Lung microvascular endothelial cell (primary cell): ENCODE measurements at regions not wholly inside any gene's neighbourhood (a gene's known extent, or its start where the extent isn't known, plus 50 kb on each side); places are given as distances from the start of the nearest gene placed in this dataset.
"Not testable (repeated sequence)": the region's sequence is repeated elsewhere in the genome, so short reads cannot be mapped to it uniquely, and the experiment has no call there.

Experiments used
- DNase-seq, 2 donors: peaks; one replicate each; pipeline versions ENCODE4 v3.0.0 to v3.0.0-alpha.2; 2010; ENCODE audit warnings: low read depth in 2 of 2

DNA sequence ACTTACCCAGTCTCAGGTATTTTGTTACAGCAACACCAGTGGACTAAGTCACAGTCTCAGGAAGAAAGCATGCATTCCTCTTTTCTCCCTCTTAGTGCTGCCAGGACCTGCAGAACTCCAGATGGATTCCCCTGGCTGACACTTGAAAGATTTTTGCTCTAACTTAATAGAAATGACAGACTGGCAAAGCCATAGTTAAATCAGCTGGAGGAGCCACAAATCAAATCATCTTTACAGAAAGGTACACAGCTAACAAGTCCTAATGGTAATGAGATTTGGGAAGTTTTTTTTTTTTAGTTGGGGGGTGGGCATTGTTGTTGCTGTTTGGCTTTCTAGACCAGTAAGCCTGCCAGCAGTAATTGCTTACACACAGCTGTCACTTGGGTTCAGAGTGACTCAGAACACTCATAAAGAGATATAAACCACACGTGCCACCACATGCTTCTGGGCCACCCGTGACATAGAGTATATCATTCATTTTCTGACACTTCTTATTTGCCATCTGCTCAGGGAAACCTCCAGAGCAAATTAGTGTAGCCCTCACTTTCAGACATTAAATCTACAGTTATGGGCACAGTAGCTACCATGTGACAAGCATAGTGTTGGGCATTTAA, 72.4 kb downstream of the FH start:
- DNase-seq: peak in 1 of 2 donors; percentile 16

DNA sequence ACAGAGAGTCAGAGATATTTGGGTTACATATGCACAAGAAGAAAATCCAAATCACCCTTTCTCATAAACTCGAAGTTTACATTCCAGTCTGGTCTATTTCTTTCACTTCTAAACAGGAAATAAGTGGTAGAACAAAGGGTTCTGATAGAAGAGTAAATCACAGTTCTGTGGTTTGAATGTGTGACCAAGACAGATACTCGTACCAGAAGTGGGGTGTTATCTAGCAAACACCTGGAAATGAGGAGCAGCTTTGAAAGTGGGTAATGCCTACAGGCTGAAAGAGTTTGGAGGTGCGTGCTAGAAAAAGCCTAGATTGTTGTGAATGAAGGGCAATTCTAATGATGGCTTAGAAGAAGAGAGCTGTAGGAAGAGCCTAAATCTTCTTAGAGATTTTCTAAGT, 74.7 kb downstream of the FH start:
- no peak for DNase-seq

DNA sequence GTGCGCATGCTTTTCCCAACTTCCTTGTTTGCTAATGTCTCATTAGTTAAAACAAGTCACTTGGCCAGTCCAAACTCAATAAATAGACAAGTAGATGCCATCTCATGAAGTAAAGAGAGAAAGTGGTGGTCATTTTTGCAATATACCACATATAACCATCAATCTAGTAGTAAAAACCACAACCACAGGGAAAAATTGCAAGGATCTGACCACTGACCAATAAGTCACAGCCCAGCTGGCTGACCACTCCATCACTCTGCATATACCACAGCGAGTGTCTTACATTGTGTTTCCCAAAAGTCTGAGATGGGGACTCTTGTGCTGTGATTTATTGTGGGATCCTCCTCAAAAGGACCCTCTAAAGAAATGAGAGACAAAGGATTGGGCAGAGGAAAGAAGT, 76.0 kb downstream of the FH start:
- no peak for DNase-seq

DNA sequence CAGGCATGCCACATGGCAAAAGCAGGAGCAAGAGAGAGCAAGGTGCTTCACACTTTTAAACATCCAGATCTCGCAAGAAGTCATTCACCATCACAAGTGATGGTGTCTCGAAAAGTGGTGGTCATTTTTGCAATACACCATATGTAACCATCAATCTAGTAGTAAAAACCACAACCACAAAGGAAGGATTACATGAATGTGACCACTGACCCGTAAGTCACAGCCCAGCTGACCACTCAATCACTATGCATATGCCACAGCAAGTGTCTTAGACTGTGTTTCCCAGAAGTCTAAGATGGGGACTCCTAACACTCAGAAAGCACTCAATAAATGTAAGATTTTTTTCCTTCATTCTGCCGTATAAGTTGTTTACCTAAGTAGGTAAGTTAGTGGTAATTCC, 76.9 kb downstream of the FH start:
- no peak for DNase-seq

DNA sequence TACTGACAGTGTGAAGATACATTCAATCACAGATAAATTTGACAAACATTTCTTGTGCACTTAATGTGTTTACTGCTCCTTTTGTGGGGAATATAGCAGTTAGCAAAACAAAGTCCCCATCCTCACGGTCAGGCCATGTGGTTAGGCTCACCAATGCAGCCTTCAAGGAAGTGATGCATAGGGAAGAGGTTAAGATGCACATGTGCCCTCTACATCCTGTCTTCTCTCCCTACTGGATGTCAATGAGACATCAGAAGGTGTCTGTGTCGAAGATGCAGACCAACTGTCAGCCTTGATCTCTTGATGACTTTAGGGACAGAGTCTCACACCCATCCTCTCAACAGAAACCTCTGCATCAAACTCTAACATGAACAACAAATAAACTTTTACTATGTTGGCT, 78.7 kb downstream of the FH start:
- DNase-seq: peak in 1 of 2 donors; percentile 42

DNA sequence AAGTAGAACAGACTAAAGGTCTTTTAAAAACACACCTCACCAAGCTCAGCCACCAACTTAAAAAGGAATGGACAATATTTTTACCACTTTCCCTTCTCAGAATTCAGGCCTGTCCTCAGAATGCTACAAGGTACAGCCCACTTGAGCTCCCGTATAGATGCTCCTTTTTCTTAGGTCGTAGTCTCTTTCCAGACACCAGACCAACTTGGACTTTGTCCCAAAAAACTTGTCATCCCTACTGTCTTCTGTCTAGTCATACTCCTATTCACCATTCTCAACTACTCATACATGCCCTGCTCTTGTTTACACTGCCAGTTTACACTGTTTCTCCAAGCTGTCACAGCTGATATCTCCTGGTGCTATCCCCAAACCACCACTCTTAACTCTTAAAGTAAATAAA, 80.9 kb downstream of the FH start:
- not testable (repeated sequence) for DNase-seq

DNA sequence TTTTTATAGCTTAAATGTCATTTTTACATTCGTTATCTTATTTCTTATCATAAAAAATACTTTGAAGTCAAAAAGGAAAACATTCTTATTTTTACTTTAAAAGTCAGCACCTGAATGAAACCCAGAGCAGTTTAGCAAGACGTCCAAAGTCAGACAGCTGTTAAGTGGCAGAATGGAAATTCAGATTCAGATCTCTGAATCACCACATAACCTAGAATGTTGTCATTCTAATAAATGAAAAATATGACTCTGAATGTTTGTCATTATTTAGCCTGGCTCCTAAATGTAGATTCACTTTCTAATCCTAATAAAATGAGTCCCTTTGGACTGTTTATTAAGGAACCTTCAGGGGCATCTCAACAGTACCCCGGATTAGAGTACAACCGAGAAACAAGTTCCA, 75.2 kb upstream of the RGS7 start:
- no peak for DNase-seq

DNA sequence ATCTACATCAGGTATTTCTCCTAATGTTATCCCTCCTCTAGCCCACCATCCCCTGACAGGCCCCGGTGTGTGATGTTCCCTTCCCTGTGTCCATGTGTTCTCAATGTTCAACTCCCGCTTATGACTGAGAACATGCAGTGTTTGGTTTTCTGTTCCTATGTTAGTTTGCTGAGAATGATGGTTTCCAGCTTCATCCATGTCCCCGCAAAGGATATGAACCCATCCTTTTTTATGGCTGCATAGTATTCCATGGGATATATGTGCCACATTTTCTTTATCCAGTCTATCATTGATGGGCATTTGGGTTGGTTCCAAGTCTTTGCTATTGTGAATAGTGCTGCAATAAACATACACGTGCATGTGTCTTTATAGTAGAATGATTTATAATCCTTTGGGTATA, 68.1 kb upstream of the RGS7 start:
- DNase-seq: not testable (repeated sequence)

DNA sequence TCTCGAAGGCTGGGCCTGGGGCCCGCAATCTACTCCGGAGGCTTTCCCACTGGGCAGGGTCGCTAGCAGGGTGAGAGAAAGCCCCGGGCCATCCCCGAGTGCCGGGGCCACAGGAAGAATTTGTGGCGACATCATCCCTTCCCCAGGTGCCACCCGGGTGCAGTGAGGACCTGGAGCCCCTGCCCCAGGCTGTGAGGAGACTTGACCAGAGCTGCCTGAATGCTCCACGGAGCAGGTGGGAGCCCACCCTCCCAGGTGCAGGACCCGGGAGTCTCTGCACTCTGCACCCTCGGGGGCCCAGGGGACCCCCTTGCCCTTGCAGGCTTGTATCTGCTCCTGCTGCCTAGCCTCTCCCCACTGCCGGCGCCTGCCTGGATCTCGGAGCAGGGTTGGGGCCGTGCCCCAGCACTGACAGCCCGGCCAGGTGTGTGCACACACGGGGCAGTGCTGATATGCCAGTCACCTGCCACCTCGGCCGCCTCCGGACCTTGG, 67.5 kb upstream of the RGS7 start:
- DNase-seq: no peak

DNA sequence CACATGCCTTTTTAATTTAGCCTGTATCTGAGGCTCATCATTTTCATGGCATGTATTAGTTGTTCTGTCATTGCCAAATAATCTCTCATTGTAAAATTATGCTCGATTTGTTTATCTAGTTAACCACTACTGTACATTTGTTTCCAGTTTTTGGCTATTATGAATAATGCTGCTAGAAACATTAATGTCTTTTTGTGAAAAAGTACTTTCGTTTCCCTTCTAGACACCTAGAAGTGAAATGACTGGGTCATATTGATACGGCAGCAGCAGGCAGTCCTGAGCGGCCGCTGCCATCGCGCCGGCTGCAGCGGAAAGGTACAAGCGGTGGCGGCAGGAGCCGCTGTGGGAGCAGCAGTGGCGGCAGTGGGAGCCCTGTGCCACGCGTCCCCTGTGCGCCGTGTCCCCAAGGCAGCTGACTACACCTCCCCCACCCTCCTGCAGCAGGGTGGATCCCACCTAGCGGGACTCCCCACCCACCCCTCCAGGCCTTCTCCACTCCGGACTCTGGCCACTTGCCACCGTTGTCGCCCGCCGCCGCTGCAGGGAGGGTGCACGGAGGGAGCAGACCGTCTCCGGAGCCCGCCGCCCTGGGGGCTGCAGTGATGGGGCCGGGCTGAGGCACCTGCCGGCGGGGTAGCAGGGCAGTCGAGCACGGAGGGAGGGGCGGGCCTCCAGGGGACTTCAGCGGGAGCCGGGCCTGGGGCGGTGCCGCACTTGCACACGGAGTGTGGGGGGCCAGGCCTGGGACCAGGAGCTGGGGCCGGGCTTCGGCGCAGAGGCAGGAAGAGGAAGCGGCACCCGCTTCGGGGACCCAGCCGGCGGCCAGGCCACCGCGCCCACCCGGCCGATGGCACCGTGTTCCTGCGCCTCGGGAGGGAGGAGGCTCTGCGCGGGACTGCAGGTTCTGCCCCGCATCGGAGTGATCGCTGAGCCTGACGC, 66.8 kb upstream of the RGS7 start:
- peak; percentile 48 to 59 for DNase-seq

DNA sequence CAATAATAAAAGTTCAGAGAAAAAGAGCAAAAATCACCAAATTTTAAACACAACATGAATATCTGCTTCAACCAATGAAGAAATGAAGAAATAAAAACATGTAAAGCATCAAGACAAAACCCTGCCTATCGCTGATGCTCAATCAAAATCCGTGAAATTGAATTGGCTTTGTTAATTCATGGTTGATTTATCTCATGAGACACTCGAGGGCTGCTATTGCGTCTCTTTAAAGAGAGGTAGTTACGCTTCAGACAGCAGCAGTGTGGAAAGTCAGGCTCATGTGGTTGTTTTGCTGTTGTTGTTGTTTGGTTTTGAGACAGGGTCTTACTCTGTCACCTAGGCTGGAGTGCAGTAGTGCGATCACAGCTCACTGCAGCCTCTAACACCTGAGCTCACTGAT, 65.5 kb upstream of the RGS7 start:
- no peak for DNase-seq

DNA sequence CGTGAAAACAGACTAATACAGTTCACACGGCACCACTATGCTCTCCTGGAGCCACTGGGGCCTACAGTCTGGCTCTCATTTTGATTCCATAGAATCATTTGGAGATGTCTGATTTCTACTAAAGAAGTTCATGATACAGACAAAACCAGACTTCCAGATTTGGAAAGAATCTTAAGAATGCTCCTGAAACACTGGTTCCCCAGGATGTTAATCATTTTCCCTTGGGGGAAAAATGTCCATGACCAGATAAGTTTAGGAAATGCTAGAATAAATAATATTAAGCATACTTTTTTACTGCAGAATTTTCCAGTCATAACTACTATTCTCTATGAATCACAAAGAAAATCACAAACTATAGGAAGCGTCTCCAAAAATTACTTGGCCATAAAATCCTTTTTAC, 63.0 kb upstream of the RGS7 start:
- peak in 1 of 2 donors; percentile 9 for DNase-seq

DNA sequence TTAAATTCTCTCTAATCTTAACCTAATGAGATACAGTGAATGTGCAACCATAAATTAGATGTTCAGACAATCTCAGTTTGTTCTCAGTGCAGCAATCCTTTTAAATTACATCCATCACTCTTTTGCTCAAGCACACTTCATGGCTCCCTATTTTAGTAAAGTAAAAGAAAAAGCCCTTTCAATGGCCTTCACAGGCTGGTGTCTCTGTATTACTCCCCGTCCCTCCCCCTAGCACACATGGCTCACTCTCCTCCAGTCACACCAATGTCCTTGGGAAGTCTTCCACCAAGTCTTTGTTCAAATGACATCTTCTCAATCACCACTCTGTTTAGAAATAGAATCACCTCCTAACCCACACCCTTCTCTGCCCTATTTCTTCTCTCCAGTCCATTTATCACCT, 60.3 kb upstream of the RGS7 start:
- DNase-seq: no peak

DNA sequence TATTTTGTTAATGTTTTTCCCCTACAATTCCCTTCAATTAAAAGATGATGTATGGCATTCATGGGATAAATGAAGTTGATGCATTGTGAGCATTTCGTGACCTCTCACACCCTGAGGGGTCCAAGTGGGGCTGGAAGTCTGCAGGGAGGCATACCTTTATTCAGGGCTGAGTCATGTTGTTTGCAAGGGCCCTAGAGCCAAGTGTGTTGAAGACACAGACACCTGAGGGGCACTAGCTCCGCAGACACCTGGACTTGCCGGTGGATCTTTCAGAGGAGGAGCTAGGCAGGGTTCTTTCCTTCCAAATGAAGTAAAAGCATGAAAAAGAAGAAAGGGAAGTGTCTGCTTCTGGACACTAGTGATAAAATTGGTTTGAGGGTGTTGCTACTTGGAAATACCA, 57.0 kb upstream of the RGS7 start:
- DNase-seq: no peak

DNA sequence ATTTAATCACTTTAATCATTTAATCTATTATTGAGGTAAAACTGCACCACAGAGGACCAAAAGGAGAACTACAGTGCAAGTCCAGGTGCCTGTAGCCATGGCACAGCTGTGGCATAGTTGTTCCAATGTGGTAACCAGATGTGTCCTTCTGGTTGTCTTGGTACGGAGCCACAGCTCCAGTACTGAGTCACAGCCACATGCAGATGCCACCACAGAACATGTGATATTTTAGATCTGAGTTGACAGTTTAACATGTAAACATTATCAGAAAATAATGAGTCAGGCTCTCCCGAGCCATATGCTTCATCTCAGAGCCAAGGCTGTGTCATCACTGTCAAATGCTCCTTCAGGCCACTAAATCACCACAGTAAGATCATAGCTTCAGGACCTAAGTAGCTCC, 56.4 kb upstream of the RGS7 start:
- peak; percentile 13 to 82 for DNase-seq

DNA sequence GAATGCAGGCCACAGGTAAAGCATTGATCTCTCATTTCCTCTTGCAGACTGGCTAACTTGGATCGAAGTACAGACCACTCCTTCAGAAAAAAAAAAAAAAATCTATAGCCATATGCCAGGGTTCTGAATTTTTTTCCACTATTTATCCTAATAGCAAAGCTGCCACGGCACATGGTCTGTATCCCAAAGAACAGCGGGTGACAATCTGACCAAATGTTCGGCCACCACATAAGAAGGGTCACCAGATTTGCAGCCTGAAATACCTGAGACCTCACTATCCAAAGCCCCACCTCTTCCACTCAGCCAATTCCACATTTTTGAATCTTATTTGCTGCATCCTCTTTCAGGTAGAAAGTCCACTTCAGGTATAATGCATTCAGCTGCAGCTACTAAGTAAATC, 55.6 kb upstream of the RGS7 start:
- DNase-seq: no peak

DNA sequence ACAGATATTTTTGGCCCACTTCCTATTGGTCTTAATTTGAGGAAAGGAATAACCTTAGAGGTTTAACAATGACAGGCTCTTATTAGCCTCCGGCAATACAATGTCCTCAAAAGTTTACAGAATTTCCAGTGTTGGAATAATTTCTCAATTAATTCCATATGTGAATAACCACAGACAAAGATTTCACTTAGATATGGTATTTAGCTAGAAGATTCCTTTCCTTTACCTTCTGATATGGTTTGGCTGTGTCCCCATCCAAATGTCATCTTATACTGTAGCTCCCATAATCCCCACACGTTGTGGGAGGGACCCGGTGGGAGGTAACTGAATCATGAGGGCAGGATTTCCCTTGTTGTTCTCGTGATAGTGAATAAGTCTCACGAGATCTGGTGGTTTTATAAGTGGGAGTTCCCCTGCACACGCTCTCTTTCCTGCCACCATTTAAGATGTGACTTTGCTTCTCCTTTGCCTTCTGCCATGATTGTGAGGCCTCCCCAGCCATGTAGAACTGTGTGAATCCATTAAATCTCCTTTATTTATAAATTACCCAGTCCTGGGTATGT, 54.9 kb upstream of the RGS7 start:
- DNase-seq: peak in 1 of 2 donors; percentile 3

DNA sequence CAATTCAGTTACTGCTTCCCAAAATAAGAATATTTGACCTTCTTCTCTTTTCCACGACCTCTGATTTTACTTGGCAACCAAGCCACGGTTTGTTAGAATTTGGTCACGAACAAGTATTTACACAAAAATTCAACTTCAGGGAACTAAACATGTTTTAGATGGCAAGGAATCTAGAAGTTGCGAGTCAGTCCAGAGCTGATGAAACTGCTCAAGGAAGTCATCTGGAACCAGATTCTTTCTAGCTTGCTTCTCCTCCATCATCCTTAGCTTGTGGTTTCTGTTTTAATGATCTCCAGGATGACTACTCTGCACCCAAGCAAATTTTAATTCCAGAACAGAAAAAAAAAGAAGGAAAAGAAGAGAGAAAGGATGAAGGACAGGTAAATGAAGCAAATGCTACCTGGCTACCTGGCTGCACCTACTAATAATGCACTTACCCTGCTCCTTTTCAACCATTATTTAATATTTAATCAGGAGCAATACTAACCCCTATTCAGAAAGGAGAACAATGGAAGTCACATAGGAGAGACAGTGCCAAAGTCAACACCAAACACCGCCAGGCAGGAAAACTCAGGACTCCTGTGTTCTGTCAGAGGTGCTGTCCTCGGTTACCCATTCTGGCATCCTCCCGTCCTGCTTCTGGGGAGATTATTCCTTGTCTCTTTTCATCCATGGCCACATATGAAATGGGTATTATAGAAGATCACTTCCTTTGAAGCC, 54.2 kb upstream of the RGS7 start:
- DNase-seq: peak in 1 of 2 donors; percentile 77

DNA sequence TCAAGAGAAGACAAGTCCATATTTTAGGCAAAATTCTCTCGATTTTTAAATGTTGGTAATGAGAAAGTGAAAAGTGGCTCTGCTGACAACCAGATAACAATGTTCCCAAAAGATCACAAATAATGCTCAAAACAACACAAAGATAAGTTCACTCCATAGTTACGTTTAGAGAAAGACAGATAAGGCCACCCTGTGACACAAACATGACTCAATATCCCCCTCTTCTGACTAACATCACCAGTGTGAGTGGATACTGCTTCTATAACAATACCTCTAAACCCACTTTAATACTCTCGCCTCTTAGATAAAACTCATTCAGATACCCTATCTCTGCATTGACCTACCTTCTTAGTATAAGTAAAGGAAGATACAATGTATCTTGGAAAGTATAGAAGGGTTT, 51.2 kb upstream of the RGS7 start:
- peak; percentile 69 to 76 for DNase-seq
